Islet of Langerhans (tissue), 1 donor: ENCODE measurements at regions not wholly inside any gene's neighbourhood (a gene's known extent, or its start where the extent isn't known, plus 50 kb on each side); places are given as distances from the start of the nearest gene placed in this dataset.
A peak's percentile ranks its signal among the peaks of the same experiment; 100 is the strongest.
"Not testable (repeated sequence)": the region's sequence is repeated elsewhere in the genome, so short reads cannot be mapped to it uniquely, and the experiment has no call there.

Experiments
- FAIRE-seq: peaks from one replicate; lab custom pipeline; 2011; peaks lifted over from hg19 to GRCh38; lab: Jason Lieb, UNC

DNA sequence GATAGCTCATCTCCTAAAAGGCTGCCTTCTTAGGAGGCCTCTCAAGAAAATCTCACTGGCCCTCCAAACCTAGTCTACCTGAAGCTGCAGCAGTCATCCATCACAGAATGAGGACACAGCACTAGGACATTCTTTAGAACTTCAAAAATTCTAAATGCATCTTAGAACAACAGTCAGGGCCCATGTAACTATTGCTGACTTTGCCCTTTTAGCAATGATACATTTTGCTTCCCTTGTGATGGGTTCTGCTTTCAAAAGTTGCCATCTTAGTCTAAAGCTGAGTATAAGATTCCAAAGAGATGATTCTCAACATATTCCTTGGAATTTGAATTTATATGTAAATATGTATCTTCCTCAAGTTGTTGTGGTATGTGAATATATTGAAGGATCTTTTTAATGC is 793.0 kb downstream of the RAB28 start:
- FAIRE-seq = no peak

DNA sequence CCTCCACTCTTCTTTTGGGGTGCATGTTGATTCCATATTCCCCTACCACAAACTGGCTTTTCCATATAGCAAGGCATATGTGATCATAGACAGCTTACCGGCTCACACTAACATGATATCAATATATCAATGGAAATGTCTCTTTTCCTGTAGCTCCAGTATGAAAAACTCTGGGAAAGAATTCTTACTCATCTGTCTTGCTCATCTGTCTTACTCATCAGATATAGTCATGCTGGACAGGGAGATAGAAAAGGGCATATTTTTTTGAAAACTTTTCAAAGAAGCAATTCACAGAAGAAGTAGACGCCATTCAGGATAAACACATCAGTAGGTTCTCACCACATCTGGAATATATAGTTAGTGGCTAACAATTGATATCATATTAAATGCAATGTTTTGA is 794.7 kb downstream of the RAB28 start:
- no peak for FAIRE-seq

DNA sequence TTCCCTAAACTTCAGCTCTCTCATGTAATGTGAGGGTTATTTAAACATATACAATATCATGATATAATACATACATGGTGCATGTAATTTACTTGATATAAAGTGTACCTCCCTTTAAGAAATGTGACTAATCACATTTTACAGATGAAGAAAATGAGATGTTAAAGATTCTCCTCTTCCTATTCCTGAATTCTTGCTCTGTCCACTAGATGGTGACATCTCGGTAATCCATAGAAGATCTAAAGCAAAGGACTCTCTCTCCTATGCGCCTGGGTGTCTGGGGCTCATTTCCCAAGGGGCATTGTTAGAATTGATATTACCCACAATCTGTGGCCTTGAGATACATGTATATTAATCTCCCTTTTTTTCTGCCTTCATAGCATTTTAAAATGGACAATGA is 804.9 kb downstream of the RAB28 start:
- peak; percentile 91 for FAIRE-seq

DNA sequence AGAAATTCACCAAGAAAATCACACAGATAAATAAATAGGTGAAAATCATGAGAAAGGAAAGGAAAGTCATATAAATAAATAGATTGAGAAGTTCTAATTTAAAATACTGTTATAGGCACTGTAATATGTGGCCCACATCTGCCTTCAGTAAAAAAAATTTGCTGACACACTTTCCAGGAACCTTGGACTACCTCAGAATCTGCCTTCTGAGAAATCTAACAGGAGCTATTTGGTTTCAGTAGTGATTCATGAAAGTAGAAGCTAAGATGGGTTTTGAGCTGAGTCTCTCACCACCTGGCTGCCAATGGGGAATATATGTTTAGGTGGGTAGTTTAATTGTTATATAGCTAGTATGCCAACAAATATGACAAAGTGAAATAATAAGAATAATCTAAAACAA is 810.0 kb downstream of the RAB28 start:
- no peak for FAIRE-seq

DNA sequence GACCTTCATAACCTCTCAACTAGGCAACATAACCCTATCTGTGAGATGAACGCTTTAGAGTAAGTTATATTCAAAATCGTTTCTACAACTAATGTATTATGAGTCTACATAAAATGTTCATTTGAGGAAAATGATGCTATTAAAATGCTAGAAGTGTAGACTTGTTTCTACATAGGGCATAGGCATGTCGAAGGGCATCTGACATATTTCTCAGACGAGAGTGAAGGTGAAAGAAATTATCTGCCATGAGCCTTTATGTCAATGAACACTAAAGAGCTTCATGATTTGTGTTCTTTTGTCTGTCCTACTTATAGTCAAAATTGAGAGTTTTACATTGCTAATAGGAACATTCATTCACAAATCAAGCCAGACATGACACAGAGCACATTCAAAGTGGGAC is 811.8 kb downstream of the RAB28 start:
- no peak for FAIRE-seq

DNA sequence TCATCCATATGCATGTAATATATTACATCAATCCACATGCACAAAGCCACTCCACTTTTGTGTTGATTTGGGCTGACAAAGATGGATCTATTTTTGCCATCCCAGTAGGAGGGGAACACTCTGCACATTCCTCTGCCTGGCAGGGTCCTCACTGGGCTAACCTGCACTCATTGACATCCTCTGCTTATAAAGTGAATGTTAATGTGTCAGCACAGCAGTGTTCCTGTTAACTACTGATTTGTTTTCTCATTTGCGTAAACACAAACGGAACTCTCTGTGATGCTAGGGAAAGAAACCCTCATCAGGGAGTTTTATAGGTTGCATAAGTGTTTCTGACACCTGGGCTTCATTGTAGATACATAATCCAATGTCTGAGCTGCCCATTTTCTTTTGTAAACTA is 826.0 kb downstream of the RAB28 start:
- no peak for FAIRE-seq

DNA sequence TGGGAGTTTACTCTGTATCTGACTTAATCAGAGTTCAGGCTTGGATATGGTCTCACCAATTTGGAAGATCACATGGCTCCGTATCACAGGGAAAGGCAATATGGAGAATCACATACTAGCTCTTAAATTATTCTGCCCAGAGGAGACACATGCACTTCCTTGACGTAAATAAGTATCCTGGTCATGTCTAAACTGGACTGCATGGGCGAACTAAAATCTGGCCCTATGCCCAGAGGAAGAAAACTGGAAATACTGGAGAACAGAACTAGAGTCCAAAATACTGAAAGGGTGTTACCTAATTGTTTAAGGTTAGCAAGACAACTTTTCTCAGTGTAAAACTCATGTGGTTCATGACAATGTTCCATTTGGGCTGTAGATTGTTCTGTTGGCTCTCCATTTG is 832.3 kb downstream of the RAB28 start:
- no peak for FAIRE-seq

DNA sequence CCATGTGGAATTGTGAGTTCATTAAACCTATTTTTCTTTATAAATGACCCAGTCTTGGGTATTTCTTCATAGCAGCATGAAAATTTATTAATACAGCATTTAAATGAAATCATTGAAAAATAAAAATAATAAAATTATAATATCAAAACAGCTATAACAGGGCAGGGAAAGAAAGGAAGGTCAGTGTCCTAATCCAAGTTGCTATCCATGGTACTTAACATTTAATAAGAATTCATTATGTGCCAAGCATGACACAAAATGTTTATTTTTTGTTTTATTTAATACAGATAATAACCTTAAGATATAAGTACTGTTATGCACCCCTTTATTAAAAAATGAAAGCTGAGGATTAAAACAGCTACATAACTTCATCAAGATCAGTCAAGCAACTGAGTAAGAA is 838.4 kb downstream of the RAB28 start:
- no peak for FAIRE-seq

DNA sequence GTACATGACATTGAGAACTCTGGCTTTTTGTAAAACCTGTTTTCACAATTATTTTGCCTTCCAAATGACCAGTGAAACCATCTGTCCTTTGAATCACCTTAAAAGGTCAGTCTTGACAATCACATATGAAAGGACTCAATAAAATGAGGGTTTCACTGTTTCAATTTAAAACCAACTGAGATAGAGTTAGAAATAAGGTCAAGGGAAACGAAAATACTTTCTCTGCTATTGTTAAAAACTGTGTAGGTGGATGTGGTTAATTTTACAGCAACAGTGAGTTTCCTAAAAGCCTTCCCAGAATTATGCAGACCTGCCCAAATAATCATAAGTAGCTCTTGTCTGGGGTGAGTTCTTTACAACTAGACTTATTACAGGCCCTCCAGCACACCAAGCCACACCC is 839.9 kb downstream of the RAB28 start:
- FAIRE-seq = no peak

DNA sequence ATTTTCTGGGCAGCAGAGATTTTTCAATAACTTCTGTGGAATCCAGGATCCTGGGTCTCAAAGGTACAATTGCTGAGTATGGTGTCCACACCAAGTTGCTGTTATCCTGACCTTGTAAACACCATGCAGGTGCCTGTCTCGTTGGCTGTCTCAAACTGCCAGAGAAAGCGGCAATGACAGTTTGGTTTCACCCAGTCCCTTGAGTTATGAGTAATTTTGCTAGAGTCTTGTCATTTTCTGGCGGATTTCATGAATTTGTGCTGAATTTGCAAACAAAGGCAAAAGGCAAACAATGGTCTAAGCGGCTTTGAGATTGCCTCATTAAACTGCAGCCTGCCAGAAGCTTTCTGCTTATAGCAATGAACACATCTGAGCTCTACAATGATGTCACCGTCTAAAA is 847.9 kb downstream of the RAB28 start:
- FAIRE-seq = no peak

DNA sequence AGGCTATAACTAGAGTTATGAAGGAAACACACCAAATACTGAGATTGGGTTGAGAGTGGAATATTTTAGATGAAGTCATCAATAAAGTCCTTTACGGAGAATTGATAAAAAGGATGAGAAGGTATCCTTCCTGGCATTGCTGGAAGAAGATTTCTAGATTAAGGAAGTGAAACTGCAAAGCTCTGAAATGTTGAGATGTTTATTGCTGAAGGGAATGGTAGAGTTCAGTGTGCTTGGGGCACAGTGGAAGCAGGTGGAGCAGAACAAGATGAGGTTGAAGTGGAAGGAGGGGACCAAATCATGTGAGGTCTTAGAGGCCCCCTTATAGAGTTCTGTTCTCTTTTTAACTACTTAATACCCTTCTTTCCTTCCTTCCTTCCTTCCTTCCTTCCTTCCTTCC is 848.5 kb downstream of the RAB28 start:
- no peak for FAIRE-seq

DNA sequence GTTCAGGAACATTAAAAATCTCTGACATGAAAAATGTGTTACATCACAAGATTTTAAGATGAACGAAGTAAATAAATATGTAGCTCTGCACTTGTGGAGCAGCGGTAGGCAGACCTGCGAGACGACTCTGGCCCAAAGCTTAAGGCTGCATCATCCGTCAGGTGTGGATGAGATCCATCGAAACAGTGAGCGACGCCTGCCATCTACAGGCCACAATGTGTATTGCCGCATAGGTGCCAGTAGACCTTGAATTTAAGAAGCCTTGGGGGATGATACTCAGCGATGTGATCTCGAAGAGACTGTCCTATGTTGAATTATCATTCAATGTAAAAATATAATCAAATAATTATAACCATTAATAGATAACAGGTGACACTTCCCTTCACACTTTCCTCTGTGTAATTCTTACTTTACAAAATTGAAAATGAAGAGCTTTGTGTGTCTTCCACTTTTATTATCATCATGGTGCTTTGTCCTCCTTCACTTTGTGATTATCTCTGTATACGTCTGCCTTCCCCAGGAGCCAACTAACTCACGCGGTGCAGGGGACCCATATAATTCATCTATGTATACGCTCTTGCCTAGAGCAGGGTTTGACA is 851.0 kb downstream of the RAB28 start:
- peak; percentile 99 for FAIRE-seq

DNA sequence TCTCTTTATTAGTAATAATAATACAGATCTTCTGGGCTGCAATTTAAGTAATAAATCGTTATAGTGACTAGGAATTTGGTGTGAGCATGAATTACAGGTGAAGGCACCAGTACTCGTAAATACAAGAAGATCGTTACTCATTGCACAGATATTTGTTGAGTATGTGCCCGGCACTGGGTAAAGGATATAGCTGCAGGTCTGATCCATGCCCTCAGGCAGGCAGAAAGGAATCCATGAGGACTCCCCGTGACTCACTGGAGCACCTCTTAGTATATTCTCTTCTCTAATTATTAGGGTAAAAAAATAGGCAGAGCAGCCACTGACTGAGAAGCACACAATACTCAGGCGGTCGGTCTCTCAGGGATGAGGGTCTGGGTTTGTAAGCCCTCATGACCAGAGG is 868.3 kb downstream of the RAB28 start:
- FAIRE-seq = no peak

DNA sequence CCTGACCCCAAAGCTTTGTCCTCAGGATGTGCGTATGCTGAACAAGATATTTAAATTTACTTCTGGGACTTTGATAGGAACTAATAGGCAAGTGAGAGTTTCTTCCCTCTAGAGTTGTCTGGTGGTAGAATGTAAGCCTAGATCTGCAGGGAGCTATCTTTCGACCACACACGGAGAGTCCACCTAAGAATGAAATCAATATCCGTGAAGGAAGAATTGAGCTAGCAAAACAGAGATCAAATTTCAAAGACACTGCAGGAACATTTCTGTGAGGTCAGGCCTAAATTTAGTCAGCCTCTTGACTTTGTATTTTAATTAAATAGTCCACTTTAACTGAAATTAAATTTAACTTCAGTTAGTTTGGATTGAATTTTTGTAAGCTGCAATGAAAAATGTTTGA is 871.3 kb downstream of the RAB28 start:
- no peak for FAIRE-seq

DNA sequence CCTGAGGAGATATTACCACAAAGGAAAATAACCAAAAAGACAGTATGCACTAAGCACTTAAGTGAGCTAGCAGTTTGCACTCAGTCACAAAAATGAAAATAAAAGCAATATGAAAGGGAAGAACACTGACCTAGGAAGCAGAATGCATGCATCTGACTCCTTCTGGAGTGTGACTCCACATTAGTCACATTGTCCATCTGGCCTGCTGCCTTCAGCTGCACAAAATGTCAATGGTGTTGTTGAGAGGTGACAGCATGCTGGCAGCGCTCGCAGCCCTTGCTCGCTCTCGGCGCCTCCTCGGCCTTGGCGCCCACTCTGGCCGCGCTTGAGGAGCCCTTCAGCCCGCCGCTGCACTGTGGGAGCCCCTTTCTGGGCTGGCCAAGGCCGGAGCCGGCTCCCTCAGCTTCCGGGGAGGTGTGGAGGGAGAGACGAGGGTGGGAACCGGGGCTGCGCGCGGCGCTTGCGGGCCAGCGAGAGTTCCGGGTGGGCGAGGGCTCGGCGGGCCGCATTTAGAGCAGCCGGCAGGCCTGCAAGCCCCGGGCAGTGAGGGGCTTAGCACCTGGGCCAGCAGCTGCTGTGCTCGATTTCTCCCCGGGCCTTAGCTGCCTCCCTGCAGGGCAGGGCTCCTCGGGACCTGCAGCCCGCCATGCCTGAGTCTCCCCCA is 874.8 kb downstream of the RAB28 start:
- FAIRE-seq = not testable (repeated sequence)

DNA sequence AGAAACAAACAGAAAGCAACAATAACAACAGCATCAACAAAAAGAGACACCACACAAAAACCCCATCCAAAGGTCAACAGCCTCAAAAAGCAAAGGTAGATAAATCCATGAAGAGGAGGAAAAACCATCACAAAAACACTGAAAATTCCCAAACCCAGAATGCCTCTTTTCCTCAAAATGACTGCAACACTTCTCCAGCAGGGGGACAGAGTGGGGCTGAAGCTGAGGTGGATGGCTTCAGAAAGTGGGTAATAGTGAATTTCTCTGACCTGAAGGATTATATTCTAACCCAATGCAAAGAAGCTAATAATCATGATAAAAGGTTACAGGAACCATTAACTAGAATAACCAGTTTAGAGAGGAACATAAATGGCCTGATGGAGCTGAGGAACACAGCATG is 888.2 kb downstream of the RAB28 start:
- no peak for FAIRE-seq

DNA sequence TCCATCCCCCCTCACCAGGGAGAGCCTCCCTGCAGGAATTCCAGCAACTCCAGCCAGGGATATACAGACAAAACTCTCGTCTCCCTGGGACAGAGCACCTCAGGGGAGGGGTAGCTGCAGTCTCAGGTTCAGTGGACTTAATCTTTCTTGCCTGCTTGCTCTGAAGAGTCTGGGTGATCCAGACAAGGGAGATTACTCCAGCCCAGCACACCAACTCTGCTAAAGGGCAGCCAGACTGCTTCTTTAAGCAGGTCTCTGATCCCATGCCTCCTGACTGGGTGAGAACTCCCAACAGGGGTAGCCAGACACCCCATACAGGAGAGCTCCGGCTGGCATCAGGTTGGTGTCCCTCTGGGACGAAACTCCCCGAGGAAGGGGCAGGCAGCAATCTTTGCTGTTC is 888.7 kb downstream of the RAB28 start:
- no peak for FAIRE-seq

DNA sequence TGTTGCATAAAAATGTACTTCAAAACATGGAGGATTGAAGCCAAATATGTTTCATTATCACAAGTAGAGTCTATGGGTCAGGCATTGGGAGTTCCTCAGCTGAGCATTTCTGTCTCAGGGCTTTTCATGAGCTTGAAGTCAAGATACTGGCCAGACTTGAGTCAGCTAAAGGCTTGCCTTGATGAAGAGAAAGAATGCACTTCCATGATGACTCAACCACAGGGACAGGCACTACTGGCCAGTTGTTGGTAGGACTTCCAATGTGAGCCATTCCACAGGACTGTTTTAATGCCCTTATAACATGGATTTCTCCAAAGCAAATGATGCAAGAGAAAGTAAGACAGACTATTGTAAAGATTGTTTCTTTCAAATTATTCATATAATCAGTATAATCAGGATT is 895.6 kb downstream of the RAB28 start:
- no peak for FAIRE-seq

DNA sequence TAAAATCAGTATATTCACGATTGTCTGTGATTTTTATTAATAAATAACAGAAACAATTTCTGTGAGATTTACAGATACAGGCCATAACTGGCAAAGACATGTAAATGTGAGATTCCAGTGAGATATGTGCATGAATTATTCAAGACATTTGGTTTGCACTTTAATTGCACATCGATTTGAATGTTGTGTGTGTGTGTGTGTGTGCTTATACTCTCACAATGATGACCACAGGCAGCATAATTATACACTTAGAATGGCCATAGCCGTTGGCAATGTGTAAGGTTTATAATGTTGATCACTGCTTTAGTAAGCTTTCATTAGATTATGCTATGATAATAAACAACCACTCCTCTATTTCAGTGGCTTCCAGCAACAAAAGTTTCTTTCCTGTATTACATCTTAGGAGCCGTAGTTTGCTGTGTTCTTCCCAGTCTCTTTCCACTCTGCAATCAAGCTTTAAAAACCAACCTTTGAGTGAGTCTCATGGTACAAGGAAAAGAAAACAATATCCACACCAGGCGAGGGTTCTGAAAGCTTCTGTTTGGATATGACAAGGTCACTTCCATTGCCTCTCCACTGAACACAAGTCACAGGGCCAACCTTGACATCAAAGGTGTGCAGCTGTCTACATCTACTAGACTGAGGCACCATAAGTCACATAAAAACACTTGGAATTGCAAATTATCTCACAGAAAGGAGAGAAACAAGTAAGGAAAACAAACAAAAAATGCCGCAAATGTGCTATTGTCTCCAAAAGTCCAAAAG is 897.7 kb downstream of the RAB28 start:
- FAIRE-seq = no peak

DNA sequence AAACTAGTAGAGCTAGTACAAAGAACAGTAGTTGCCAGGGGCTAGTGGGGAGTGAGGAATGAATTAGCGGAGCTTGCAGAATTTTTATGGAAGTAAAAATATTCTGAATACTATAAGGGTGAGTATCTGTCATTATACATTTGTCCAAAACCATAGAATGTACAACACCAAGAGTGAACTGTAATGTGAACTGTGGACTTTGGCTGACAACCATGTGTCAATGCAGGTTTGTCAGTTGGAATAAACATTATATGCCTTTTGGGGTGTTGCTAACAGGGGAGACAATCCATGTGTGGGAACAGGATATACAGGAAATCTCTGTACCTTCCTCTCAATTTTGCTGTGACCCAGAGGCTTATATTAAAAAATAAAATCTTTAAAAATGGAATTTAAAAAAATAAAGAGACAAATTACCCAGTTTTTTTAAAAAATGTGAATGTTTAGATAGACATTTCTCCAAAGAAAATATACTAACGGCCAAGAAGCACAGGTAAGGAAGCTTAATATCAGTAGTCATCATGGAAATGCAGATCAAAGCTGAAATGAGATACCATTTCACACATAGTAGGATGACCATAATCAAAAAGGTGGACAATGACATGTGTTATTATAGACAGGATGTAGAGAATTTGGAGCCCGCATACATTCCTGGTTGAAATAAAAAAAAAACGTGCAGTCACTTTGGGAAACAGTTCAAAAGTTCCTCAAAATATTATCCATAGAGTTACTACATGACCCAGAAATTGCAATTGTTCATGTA is 899.8 kb downstream of the RAB28 start:
- no peak for FAIRE-seq

DNA sequence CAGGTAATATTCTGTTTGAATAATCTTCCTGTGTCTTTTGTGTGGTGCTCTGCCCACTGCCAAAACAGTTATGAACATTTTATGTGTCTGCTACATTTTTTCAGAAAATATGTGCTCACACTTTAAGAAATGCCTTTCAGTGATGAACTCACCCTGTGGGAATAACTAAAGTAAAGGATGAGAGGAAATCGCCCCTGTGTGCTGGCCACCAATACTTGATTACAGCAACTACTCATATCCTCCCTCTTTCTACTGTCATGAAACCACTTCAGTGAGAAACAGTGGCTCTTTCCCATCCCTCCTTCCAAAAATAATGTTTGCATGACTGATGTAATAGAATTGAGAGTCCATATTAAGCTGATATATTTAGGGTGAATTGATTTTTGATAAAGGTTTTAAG is 900.9 kb downstream of the RAB28 start:
- no peak for FAIRE-seq

DNA sequence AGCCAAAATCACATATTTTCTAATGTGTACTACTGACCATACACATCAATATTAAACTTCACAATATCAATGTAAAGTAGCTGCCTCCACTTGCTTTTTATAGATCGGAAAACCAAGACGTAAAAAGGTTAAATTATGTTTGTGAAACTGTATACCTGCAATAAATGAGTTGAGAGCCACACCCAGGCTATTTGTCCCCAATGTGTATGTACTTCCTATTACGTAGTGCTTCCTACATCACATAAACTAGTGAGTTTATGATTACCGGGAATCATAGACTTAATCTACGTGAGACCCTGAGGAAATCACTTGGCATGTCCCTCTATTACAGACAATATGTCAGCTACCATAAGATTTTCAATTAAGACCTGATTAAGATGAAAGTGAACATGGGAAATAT is 903.4 kb downstream of the RAB28 start:
- FAIRE-seq = no peak

DNA sequence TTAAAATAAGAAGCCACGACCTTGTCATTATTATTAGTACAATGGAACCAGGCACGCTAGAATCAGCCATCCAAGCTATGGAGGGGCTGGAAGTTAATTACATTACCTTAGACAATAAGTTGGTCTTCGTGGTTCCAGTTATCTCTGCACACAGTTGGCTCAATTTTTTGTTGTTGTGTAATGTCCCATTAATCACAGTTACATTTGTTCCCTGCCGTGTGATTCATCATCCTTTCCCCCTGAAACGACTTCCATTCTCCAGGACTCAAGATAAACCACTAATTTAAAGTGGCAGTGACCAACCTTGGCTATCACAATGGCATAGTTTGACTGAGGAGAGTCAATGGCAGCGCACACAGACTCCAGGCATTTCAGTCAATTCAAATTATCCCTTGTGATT is 905.0 kb downstream of the RAB28 start:
- no peak for FAIRE-seq
